ENCODE measurements at regions not wholly inside any gene's neighbourhood (a gene's known extent, or its start where the extent isn't known, plus 50 kb on each side); places are given as distances from the start of the nearest gene placed in this dataset.
"Not testable (repeated sequence)": the region's sequence is repeated elsewhere in the genome, so short reads cannot be mapped to it uniquely, and the experiment has no call there.

DNA sequence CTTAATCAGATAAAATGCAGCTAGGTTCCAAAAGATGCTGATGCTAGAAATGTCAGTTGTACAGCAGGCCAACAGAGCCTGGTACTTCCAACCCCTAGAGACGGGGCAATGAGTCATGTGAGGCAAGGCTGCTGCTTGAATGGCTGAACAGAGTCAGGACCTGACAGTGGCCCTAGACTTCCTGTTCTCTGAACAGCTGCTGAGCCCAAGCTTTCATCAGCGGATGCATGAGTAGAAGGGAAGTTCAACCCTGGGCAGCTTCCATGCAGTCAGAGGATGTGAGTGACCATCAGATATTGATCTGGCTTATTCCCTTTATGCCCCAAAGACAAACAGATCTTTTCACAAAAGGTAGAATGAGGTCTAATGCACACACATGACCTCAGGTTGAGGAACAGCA lies 282.9 kb upstream of the COL8A1 start:
- no peak for DNase-seq

GRCh38 chr3:99352811-99353210 lies 285.6 kb upstream of the COL8A1 start:
- no peak for DNase-seq

DNA sequence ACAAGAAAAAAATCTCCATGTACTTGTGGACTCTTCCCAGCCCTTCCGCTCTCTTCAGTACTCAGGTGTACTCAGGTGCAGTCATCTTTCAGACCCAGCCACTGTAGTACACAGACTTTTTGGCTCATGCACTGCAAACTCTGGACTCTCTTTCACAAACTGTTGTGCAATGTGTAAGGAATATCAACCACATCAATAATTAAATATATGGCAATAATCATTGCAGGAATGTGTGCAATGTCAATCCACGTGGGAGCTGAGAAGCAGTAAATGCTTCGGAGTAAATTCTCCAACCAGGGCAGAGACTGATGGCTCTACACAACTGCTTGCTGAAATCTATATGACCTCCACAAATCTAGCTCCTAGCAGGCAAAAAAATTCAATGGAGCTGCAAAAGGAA lies 287.3 kb upstream of the COL8A1 start:
- no peak for DNase-seq

- DNase-seq: no peak
Observed at GRCh38 chr3:99348451-99348850, 289.9 kb upstream of the COL8A1 start.

- no peak for DNase-seq
Observed at GRCh38 chr3:99344216-99344615, 294.2 kb upstream of the COL8A1 start.

GRCh38 chr3:99342383-99342782 lies 296.0 kb upstream of the COL8A1 start:
- DNase-seq: no peak

DNA sequence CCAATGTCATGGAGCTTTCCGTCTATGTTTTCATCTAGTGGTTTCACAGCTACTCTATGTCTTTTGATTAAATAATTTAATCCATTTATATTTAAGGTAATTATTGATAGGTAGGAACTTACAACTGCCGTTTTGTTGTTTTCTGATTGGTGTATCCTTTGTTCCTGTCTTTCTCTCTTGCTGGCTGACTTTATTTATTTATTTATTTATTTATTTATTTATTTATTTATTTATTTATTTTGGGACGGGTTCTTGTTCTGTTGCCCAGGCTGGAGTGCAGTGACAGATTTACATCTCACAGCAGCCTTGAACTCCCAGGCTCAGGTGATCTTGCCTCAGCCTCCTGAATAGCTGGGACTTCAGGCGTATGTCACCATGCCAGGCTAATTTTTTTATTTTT lies 299.2 kb upstream of the COL8A1 start:
- DNase-seq: no peak

- DNase-seq: no peak
Observed at GRCh38 chr3:99332718-99333117, 305.7 kb upstream of the COL8A1 start.

DNA sequence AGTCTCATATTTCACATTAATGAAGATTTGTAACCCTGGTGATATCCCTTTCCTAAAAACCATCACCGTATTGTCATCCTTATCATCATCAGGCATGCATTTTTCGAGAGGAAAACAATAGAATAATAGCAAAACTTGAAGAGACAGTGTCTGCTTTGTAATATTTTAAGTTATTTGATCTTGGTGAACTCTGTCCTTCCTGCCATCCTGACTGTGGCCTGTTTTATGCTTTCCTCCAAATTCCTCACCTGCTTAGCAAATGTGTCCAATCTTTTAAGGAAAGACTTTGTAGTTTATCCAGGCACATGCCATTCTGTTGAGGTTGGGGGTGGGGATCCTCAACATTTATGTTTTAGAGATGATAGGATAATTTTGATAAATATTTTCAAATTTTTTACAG lies 306.1 kb upstream of the COL8A1 start:
- no peak for DNase-seq

- DNase-seq: no peak
Observed at GRCh38 chr3:99330924-99331532, 307.4 kb upstream of the COL8A1 start.

- DNase-seq: no peak
Observed at GRCh38 chr3:99330281-99330680, 308.1 kb upstream of the COL8A1 start.

DNA sequence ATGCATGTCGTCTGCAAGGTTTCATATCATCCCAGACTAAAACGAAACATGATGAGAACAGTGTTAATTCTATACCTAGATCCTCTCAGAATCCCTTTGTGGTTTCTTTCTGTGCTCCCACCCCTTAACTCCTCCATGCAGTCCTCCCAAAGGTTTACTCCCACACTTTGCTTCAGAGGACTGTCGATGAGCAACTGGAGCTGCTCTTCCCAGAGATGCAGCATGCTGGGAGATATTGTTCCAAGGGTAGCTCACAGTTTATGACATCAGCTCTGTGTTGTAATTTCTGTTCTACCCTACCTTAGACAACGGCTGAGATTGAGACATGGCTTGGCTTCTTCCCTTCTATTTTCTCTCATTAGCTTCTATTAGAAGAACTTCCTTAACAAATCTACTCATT lies 313.0 kb upstream of the COL8A1 start:
- no peak for DNase-seq

DNA sequence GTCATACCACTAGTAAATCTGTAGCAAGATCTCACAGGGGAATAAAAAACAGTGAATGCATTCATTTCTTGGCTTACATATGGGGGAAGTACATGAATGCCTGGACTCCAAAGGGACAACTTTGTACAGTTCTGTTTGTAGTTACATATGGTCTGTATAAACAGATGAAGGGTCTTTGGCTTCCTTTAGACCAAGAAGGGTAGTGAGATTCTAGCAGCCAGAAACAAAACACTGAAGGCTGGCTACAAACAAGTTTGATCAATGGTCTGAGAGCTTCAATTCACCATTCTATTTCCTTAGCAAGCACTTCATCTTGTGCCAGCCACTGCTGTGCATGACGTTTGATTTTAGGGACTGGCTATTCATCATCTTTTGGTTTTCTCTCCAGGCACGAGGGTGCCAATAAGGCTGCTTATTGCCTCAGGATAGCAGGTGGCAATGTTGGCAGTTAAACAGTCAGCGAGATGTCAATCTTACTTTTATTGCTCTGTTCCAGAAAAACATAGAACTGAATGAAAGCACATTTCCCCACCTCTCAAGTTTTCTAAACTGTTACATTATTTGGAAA lies 313.7 kb upstream of the COL8A1 start:
- DNase-seq: no peak

DNA sequence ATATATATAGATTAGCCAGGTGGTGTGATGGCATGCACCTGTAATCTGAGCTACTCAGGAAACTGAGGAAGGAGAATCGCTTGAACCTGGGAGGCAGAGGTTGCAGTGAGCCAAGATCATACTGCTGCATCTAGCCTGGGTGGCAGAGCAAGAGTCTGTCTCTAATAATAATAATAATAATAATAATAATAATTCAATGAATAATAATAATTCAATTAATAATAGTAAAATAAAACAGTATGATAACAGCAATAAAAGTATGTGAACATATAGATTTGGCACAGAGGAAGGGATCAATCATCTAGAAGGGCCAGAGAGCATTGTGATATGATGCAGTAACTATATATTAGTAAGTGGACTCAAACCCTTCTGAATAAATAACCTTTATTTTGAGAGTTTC lies 314.5 kb upstream of the COL8A1 start:
- no peak for DNase-seq

DNA sequence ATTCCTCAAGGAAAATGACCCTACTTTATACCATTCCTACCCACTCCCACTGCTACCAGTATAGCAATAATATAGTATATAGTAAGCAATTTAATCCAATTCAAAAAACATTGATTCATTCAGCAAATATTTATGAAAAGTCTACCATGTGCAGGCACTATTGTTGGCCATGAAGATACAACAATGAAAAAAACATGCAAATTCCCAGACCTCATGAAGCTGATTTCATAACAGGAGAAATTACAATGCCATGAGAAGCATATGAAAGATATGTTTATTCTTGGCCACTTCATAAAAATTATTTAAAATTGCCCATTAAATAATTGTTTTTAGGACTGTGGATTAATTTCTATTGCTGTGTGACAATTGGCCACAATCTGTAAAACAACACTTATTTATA lies 315.8 kb upstream of the COL8A1 start:
- no peak for DNase-seq

DNA sequence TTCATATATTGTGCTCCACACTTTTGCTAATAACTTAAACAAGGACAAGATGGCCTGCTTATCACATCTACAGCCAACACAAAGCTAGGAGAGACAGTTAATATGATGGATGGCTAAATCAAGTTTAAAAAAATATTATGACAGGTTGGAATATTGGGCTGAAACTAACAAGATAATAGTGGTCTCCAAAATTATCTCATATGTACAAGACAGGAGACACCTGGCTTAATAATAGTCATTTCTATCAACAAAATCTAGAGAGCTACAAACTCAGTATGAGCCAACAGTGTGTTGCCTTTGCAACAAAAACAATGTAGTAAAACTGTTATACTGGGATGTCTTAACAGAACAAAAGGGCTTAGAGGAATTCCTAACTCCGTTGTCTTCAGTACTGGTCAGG lies 317.1 kb upstream of the COL8A1 start:
- DNase-seq: no peak

GRCh38 chr3:99319961-99320360 lies 318.4 kb upstream of the COL8A1 start:
- no peak for DNase-seq

DNA sequence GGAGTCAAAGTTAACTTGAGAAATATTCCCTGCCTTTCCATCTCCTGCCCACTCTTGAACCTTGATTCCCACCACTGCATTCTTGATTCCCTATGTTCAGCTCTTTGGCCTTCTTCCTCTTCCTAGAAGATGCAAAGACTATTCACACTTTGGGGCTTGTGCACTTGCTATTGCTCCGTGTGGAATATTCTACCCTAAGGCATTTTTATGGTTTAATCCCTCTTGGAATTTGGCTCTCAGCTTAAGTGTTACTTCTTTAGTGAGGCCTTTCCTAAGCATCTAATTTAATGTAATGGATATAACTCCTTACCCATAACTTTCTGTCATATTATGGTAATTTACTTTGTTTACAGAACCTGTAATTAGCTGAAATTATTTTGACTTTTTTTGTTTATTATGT lies 318.9 kb upstream of the COL8A1 start:
- DNase-seq: no peak

- no peak for DNase-seq
Observed at GRCh38 chr3:99317201-99317600, 321.2 kb upstream of the COL8A1 start.

GRCh38 chr3:99315896-99316295 lies 322.5 kb upstream of the COL8A1 start:
- no peak for DNase-seq

GRCh38 chr3:99313485-99313884 lies 324.9 kb upstream of the COL8A1 start:
- no peak for DNase-seq

GRCh38 chr3:99298661-99299060 lies 339.7 kb upstream of the COL8A1 start:
- DNase-seq: no peak

- no peak for DNase-seq
Observed at GRCh38 chr3:99295836-99296235, 342.6 kb upstream of the COL8A1 start.

GRCh38 chr3:99294092-99294491 lies 344.3 kb upstream of the COL8A1 start:
- not testable (repeated sequence) for DNase-seq

- DNase-seq: no peak
Observed at GRCh38 chr3:99287876-99288275, 350.5 kb upstream of the COL8A1 start.
